ENCODE measurements at regions not wholly inside any gene's neighbourhood (a gene's known extent, or its start where the extent isn't known, plus 50 kb on each side); places are given as distances from the start of the nearest gene placed in this dataset.

- no peak for DNase-seq
These were observed 1160.5 kb downstream of the IGSF11 start for GRCh38 chr3:117874028-117874690.

- DNase-seq, result no peak
These were observed 1159.5 kb downstream of the IGSF11 start for GRCh38 chr3:117874904-117875874.

GRCh38 chr3:117875887-117876286 is 1158.8 kb downstream of the IGSF11 start:
- no peak for DNase-seq

GRCh38 chr3:117880638-117881037 is 1154.0 kb downstream of the IGSF11 start:
- DNase-seq, result no peak

GRCh38 chr3:117881210-117881609 is 1153.4 kb downstream of the IGSF11 start:
- no peak for DNase-seq

GRCh38 chr3:117885011-117885441 is 1149.6 kb downstream of the IGSF11 start:
- no peak for DNase-seq

- no peak for DNase-seq
These were observed 1148.5 kb downstream of the IGSF11 start for GRCh38 chr3:117886147-117886546.

- DNase-seq, result no peak
These were observed 1147.6 kb downstream of the IGSF11 start for GRCh38 chr3:117887031-117887430.

GRCh38 chr3:117887901-117888300 is 1146.7 kb downstream of the IGSF11 start:
- no peak for DNase-seq

- DNase-seq, result no peak
These were observed 1142.2 kb downstream of the IGSF11 start for GRCh38 chr3:117892431-117892841.

- DNase-seq, result no peak
These were observed 1141.6 kb downstream of the IGSF11 start for GRCh38 chr3:117893001-117893400.

- peak; percentile 57 for DNase-seq
These were observed 1141.0 kb downstream of the IGSF11 start for GRCh38 chr3:117893638-117894037.

- no peak for DNase-seq
These were observed 1135.7 kb downstream of the IGSF11 start for GRCh38 chr3:117898722-117899522.

- DNase-seq, result no peak
These were observed 1131.4 kb downstream of the IGSF11 start for GRCh38 chr3:117903226-117903625.

- no peak for DNase-seq
These were observed 1123.7 kb downstream of the IGSF11 start for GRCh38 chr3:117910820-117911521.

GRCh38 chr3:117912352-117912751 is 1122.3 kb downstream of the IGSF11 start:
- DNase-seq, result no peak

GRCh38 chr3:117914540-117915100 is 1120.0 kb downstream of the IGSF11 start:
- no peak for DNase-seq

GRCh38 chr3:117916839-117917238 is 1117.8 kb downstream of the IGSF11 start:
- no peak for DNase-seq

- no peak for DNase-seq
These were observed 1115.0 kb downstream of the IGSF11 start for GRCh38 chr3:117919621-117920020.

GRCh38 chr3:117920253-117920898 is 1114.3 kb downstream of the IGSF11 start:
- peak; percentile 3 for DNase-seq

GRCh38 chr3:117921411-117921810 is 1113.2 kb downstream of the IGSF11 start:
- DNase-seq, result no peak

- DNase-seq, result no peak
These were observed 1112.6 kb downstream of the IGSF11 start for GRCh38 chr3:117922039-117922438.

Measured in NCI-H2029 (cell line).